ENCODE measurements at regions not wholly inside any gene's neighbourhood (a gene's known extent, or its start where the extent isn't known, plus 50 kb on each side); places are given as distances from the start of the nearest gene placed in this dataset.

DNA sequence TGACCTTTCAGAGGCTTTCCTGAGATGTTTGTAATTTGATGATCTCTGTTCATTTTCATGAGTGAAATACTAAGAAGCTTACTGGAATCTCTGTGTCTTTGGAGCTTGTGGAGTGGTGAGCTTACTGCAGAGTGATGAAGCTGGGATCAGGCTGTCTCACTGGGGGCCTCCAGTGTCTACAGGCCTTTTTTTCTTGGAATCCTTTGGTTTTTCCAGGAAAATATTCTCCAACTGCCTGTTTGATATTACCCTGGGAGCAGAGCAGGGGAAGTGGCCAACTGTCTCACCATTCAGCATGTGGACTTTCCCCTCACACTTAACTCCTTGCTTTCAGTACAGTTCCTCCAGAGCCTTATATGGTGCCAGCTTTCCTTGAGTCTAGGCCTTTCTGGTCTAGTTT, 62.0 kb upstream of the KCNA1 start:
- POLR2A ChIA-PET = no interaction called here
- intact Hi-C loops (cut with micrococcal nuclease) = no loop called here
- Histone ChIP-seq H3K9me3 (ENCODE audit: control insufficient read depth in 1 of 2, insufficient read depth in 1 of 2, low read depth in 1 of 2, low read length in 2 of 2) (no peaks in the 10 kb centered on the region), H3K27ac (ENCODE audit: low read depth, low read length) (no peak overlapping the region), H3K4me1 (ENCODE audit: control insufficient read depth in 1 of 2, insufficient read depth in 2 of 2, low read length in 2 of 2) (no peaks in the 10 kb centered on the region), H3K4me2 (ENCODE audit: low read length) (no peak overlapping the region), H3K9ac (ENCODE audit: low read length) (no peak overlapping the region), H3K79me2 (ENCODE audit: insufficient read depth, low read length) (no peaks in the 10 kb centered on the region), H3K36me3 (ENCODE audit: control insufficient read depth in 1 of 2, insufficient read depth in 2 of 2, low read length in 2 of 2) (no peaks in the 10 kb centered on the region), H4K20me1 (ENCODE audit: insufficient read depth) (no peaks in the 10 kb centered on the region), H2AFZ (ENCODE audit: low read depth, low read length, poor library complexity, severe bottlenecking) (no peak overlapping the region), H3K4me3 (replicated peaks in 1 of 2; ENCODE audit: low read depth in 1 of 2, low read length in 2 of 2) (no peak overlapping the region), H3K9me2 (ENCODE audit: insufficient read depth) (no peaks in the 10 kb centered on the region), H3K27me3 (ENCODE audit: insufficient read depth, low read length) (peaks cover 27% of the 10 kb centered on the region; the same call in 1 of the 2 replicates)
- ATAC-seq (no peak), DNase-seq (ENCODE audit: low read depth, low spot score) (no peak)
- RAD21 ChIA-PET (ENCODE audit: low non-redundant PET in 1 of 2, low total read pairs in 2 of 2, uncharacterized antibody in 2 of 2, unreplicated experiment in 2 of 2) = no interaction called here
- CTCF ChIA-PET = no interaction called here
- BruUV-seq (replicated peaks) = no TSS peak
- TF ChIP-seq CEBPB (IDR thresholded peaks at IDR 0.05; ENCODE audit: low read depth) (no peak), ELF1 (IDR thresholded peaks at IDR 0.05; ENCODE audit: borderline replicate concordance, low read depth) (no peak), POLR2A (IDR thresholded peaks at IDR 0.05; ENCODE audit: borderline replicate concordance, extremely low read depth, insufficient read depth, insufficient read length) (no peak), RAD21 (IDR thresholded peaks at IDR 0.05; ENCODE audit: low read depth) (no peak), FOSL1 (IDR thresholded peaks at IDR 0.05; ENCODE audit: low read depth) (no peak), CBX3 (IDR thresholded peaks at IDR 0.05; ENCODE audit: low read depth) (no peak), TCF7L2 (IDR thresholded peaks at IDR 0.05; ENCODE audit: borderline replicate concordance, extremely low read depth, insufficient read depth, insufficient read length) (no peak), SIN3A (IDR thresholded peaks at IDR 0.05; ENCODE audit: low read depth) (no peak), EZH2 (IDR thresholded peaks at IDR 0.05) (no peak), SRF (IDR thresholded peaks at IDR 0.05; ENCODE audit: low read depth) (no peak), EZH2phosphoT487 (IDR thresholded peaks at IDR 0.05; ENCODE audit: borderline replicate concordance) (no peak), JUND (IDR thresholded peaks at IDR 0.05) (no peak), POLR2AphosphoS5 (IDR thresholded peaks at IDR 0.05; ENCODE audit: low read depth, low read length) (no peak), ZFX (IDR thresholded peaks at IDR 0.05) (no peak), EGR1 (IDR thresholded peaks at IDR 0.05; ENCODE audit: low read depth) (no peak)
- TF ChIP-seq, protein P1, sequence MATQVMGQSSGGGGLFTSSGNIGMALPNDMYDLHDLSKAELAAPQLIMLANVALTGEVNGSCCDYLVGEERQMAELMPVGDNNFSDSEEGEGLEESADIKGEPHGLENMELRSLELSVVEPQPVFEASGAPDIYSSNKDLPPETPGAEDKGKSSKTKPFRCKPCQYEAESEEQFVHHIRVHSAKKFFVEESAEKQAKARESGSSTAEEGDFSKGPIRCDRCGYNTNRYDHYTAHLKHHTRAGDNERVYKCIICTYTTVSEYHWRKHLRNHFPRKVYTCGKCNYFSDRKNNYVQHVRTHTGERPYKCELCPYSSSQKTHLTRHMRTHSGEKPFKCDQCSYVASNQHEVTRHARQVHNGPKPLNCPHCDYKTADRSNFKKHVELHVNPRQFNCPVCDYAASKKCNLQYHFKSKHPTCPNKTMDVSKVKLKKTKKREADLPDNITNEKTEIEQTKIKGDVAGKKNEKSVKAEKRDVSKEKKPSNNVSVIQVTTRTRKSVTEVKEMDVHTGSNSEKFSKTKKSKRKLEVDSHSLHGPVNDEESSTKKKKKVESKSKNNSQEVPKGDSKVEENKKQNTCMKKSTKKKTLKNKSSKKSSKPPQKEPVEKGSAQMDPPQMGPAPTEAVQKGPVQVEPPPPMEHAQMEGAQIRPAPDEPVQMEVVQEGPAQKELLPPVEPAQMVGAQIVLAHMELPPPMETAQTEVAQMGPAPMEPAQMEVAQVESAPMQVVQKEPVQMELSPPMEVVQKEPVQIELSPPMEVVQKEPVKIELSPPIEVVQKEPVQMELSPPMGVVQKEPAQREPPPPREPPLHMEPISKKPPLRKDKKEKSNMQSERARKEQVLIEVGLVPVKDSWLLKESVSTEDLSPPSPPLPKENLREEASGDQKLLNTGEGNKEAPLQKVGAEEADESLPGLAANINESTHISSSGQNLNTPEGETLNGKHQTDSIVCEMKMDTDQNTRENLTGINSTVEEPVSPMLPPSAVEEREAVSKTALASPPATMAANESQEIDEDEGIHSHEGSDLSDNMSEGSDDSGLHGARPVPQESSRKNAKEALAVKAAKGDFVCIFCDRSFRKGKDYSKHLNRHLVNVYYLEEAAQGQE (IDR thresholded peaks at IDR 0.05; ENCODE audit: low read depth) = no peak
- TF ChIP-seq, protein P2, sequence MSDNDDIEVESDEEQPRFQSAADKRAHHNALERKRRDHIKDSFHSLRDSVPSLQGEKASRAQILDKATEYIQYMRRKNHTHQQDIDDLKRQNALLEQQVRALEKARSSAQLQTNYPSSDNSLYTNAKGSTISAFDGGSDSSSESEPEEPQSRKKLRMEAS (IDR thresholded peaks at IDR 0.05) = no peak
- TF ChIP-seq, protein P3, sequence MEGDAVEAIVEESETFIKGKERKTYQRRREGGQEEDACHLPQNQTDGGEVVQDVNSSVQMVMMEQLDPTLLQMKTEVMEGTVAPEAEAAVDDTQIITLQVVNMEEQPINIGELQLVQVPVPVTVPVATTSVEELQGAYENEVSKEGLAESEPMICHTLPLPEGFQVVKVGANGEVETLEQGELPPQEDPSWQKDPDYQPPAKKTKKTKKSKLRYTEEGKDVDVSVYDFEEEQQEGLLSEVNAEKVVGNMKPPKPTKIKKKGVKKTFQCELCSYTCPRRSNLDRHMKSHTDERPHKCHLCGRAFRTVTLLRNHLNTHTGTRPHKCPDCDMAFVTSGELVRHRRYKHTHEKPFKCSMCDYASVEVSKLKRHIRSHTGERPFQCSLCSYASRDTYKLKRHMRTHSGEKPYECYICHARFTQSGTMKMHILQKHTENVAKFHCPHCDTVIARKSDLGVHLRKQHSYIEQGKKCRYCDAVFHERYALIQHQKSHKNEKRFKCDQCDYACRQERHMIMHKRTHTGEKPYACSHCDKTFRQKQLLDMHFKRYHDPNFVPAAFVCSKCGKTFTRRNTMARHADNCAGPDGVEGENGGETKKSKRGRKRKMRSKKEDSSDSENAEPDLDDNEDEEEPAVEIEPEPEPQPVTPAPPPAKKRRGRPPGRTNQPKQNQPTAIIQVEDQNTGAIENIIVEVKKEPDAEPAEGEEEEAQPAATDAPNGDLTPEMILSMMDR (IDR thresholded peaks at IDR 0.05 in 2 of 3, conservative IDR thresholded peaks at IDR 0.05 in 1 of 3; ENCODE audit: borderline replicate concordance in 1 of 3, insufficient read depth in 1 of 3, low read depth in 2 of 3, low read length in 2 of 3) = no peak
- TF ChIP-seq, protein P4, sequence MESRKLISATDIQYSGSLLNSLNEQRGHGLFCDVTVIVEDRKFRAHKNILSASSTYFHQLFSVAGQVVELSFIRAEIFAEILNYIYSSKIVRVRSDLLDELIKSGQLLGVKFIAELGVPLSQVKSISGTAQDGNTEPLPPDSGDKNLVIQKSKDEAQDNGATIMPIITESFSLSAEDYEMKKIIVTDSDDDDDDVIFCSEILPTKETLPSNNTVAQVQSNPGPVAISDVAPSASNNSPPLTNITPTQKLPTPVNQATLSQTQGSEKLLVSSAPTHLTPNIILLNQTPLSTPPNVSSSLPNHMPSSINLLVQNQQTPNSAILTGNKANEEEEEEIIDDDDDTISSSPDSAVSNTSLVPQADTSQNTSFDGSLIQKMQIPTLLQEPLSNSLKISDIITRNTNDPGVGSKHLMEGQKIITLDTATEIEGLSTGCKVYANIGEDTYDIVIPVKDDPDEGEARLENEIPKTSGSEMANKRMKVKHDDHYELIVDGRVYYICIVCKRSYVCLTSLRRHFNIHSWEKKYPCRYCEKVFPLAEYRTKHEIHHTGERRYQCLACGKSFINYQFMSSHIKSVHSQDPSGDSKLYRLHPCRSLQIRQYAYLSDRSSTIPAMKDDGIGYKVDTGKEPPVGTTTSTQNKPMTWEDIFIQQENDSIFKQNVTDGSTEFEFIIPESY (IDR thresholded peaks at IDR 0.05; ENCODE audit: extremely low read depth, insufficient replicate concordance, low read length) = no peak

Measured in HCT116 (cell line).